HG03064 (cell line): ENCODE measurements at regions not wholly inside any gene's neighbourhood (a gene's known extent, or its start where the extent isn't known, plus 50 kb on each side); places are given as distances from the start of the nearest gene placed in this dataset.
"Not testable (repeated sequence)": the region's sequence is repeated elsewhere in the genome, so short reads cannot be mapped to it uniquely, and the experiment has no call there.

ENCODE experiments used
- ATAC-seq: cut with Tn5 transposase; IDR thresholded peaks from one replicate; pipeline ENCODE4 v1.9.1; 2021; ENCODE audit warnings: low read depth; ENCODE audit not compliant: unreplicated experiment

DNA sequence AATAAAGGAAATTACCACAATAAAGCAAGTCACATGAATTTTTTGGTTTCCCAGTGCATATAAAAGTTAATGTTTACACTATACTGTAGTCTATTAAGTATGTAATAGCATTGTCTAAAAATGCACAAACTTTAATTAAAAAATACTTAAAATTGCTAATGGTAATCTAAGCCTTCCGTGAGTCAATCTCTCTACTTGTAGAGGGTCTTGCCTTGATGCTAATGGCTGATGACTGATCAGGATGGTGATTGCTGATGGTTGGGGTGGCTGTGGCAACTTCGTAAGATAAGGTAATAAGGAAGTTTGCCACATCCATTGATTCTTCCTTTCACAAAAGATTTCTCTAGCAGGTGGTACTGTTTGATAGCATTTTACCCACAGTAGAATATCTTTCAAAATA lies 466.6 kb upstream of the PROX1 start:
- no peak for ATAC-seq

DNA sequence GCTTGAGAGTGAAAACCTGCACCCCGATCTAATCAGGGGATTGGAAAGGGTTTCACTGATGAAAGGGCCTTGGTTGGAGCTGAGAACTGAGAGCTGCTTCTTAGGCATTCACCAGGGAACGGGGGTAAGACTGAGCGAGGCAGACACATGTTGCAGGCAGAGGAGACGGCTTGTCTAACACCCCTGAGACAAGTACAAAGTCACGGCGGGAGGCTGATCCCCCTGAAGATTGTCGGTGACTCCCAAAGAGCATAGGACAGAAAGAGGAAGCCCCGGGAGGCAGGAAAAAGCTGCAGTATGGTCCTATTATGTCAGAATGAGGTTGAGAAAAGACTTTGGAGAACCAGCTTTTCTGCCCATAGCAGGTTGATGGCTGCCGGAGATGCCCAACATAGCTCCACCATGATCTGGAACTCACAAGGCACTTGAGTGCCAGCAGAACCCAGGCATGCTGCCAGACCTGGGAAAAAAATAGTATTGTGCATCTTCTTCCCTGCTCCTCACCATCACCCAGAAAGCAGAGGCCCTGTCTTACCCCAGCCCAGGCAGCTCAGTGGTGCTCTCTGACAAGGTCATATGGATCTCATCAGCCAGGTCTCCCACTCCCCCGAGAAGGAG lies 463.9 kb upstream of the PROX1 start:
- ATAC-seq, result no peak

DNA sequence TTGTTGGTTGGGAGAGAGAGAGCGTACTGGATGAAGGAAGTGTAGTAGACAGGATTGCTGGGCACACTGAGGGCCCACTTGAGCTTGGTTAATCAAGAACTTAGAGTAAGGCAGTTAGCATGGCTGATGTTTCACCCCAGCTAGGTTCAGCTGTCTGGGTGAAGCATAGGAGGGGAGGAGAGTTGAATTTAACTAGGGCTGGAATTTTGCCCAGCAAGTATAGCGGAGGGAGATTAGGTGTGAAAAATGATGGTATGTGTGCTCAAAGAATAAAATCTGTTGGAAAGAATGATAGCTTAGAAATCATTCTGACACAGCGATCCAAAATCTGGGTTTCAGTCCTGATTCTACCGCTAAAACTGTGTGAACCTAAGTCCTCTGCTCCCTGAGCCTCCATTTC lies 461.5 kb upstream of the PROX1 start:
- no peak for ATAC-seq

DNA sequence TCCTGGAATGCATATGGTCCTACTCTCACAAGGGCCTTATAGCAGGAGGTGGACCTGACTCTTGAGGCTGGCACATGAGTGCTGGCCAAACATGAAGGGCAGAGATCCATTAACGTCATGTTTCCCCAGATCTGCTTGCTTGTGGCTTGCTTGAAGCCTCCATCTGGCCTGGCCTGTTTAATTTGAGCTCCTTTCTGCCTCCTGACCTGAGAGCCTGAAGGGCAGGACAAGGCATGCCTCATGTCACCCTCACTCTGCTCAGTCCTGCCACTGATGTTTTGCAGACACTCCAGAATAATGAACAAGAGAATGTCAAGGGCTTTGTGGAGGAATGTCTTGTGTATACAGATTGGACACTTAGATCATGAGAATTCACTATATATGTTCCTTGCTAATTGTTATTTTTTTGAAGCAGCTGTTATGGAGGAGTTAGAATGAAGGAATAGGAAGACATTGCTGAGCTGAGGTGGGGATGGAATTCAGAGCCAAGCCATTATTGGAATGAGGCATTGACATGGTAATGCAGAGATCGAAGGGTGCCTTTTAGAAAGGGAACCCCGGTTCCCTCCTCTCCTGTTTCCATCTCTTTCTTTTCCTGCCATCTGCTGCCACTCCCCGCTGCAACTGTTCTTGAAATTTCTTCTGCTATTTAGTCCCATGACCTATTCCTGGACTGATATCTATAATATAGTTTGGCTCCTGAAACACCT lies 457.0 kb upstream of the PROX1 start:
- ATAC-seq, result no peak

DNA sequence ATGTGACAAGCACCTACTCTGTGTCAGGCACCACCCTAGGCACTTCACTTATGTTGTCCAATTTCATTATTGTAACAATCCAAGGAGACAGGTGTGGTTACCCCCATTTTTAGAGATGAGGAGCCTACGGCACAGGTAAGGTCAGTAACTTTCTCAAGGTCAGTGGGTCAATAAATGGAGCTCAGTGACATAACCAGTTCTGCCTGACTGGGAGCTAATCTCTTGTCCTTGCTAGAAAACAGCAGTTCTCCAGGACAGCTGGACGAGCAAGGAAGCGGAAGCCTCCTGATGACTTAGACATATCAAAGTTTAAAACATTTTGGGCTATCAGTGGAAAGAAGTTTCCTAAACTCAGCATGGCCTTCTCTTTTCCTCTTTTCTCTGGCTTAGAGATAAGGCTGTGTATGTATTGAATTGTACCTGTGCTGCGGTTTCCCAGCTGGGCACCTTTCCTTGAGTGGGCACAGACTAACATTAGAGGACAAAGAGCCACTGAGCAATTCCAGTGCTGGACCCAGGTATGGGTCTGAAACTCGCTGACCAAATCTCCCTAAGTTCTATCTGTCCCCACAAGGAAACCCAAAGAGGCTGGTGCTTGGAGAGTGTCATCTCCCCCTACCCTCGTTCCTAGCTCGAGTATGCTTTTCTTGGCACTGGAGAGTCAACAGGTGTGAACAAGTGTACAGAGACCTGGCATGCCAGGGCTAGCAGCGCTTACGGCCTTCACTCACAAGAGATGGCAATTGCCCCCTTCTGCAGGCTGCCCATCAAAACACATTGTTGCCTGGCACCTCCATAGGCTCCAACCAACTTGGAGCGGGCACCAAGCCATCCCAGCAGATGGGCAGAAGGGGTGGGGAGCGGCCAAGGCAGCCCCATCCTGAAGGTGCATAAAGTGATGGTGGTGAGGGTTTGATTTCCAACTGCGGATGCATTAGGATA lies 456.1 kb upstream of the PROX1 start:
- ATAC-seq, result no peak

DNA sequence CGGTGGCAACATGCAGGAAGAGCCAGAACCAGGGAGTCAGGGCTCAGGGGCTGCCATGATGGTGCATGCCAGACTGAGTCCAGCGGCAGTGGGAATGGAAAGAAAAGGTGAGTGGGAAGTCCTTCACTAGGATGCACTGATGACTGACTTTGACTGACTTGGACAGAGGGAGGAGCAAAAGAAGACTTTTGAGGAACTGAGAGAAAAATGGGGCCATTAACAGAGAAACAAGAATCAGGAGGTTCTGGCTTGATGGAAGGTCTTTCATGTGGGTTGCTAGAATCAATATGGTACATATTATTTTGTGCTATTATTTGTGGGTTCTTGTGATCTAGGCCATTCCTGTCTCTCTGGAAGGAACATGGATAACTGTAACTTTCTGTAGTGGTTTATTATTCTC lies 454.6 kb upstream of the PROX1 start:
- ATAC-seq, result no peak

DNA sequence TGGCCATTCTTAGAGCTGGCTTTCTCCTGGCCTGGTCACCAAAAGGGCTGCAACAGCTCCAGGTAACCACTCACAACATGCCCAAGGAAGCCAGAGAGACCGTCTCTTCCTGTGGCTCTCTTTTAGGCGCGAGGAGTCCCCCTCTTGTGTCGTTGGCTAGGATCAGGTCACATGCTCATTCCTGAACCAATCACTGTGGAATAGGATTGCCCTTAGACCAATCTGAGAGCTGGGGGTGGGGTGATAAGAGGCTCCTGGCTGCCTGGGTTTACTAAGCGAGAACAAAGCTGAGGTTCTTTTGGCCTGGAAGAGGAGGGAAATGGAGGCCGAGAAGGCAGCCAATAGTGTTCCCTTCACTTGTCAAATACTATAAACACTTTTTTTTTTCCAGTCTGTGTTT lies 452.1 kb upstream of the PROX1 start:
- no peak for ATAC-seq

DNA sequence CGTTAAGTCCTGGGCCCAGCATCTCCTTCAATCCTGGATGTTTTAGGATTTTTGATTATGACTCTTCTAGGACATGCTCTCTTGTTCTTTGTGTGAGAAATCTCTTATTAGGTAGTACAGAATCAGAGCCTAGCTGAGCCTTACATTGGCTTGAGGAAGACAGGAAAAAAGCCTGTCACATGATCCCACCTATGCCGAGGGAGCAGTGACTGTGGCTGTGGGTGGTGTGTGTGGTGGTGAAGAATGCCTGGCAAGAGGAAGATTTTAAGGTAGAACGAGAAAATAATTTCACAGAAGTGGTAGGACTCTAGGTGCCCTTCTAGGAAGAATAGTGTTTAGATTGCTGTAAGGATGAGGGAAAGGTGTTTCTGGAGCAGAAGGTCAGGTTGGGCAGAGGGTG lies 449.5 kb upstream of the PROX1 start:
- no peak for ATAC-seq

DNA sequence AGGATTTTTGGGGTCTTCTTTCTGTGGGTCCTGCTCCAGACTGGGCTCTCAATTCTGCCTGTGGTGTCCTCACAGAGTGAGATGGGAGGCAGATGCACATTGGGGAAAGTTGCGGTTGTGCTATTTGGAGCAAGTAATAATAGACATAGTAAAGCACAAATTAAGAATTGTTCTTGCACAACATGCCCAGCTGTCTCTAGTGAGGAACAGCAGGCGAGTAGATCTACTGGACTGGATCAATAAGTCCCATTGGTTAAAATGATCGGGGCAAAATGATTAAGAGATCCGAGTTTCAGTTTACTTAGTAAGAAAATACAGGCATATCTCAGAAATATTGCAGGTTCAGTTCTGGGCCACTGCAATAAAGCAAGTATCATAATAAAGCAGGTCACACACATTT lies 448.3 kb upstream of the PROX1 start:
- ATAC-seq, result no peak

DNA sequence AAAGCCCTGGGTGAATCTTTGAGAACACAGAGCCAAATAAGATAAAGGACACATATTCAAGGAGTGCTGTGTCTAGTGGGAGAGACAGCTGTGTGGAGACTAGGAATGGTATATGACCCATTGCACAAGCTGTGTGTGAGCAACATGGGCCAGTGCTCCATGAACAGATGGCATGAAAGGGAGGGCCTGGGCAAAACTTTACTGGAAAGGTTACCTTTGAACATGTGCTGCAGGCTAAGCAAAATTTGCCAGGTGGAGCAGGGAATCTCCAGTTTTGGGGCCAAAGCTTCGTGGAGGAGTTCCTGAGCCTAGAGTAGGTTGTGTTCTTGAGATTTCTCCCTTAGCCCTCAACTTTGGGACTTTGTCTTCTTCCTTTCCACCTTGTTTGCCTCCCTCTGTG lies 446.1 kb upstream of the PROX1 start:
- no peak for ATAC-seq

DNA sequence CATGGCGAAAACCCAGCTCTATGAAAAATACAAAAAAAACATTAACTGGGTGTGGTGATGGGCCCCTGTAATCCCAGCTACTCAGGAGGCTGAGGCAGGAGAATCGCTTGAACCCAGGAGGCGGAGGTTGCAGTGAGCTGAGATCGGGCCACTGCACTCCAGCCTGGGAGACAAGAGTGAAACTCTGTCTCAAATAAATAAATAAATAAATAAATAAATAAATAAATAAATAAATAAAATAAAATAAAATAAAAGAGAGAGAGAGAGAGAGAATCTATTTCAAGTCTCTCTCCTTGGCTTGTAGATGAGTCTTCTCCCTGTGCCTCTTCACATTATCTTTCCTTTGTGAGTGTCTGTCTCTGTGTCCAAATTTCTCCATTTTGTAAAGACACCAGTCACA lies 442.6 kb upstream of the PROX1 start:
- ATAC-seq, result not testable (repeated sequence)

DNA sequence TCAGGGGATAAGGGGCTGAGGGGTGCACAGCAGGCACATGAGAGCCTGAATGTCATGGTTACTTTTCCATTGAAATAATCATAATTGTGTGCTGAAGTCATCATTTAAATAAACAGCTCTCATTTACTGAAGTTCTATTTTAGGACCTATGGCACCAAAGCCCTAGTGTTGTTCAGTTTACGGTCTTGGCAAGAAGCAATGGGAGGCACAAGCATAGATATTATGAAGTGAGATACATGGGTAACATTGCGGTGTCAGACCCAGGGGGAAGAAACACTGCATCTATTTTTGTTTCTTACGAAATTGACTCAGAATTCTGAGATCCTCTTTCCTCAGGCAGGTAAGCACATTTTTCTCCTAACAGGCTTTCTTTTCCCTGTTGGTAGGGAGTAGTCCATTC lies 437.8 kb upstream of the PROX1 start:
- no peak for ATAC-seq

DNA sequence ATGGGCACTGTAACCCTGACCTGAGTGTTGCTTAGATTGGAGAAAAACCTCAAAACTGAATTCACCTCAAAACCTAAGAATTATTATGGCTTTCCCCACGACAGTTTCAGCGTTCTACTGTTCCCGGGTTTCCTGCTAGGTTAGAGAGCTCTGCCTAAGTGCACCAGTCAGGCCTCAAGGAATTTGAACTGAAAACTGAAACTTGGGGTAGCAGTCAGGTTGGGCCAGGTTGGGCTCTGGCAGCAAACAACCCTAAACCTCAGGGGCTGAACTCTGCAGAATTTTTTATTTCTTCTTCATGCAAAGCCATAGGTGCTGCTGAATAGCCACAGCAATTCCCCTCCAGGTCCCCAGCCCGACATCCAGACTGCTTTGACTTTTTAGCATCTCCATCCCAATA lies 437.0 kb upstream of the PROX1 start:
- ATAC-seq, result no peak

DNA sequence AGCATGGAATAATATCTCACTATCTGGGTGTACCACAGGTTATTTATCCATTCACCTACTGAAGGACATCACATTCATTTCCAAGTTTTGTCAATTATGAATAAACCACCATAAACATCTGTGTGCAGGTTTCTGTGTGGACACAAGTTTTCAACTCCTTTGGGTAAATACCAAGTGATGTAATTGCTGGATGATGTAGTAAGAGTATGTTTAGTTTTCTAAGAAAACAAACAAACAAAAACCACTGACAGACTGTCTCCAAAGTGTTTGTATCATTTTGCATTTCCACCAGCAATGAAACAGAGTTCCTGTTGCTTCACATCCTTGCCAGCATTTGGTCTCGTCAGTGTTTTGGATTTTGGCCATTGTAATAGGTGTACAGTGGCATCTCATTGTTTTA lies 435.7 kb upstream of the PROX1 start:
- no peak for ATAC-seq

DNA sequence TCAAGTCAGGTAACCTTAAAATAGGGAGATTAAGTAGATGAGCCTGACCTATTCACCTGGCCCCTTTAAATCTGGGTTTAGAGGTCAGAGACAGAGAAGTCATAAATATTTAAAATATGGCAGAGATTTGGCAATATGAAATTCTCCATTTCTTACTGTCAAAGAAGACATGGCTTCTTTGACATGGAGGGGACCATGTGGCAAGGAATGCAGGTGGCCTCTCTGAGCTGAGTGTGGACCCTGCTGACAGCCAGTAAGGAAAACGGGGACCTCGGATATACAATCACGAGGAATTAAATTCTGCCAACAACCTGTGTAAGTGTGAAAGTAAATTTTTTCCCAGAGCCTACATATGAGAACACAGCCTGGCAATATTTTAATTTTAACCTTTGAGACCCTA lies 427.5 kb upstream of the PROX1 start:
- ATAC-seq, result no peak

DNA sequence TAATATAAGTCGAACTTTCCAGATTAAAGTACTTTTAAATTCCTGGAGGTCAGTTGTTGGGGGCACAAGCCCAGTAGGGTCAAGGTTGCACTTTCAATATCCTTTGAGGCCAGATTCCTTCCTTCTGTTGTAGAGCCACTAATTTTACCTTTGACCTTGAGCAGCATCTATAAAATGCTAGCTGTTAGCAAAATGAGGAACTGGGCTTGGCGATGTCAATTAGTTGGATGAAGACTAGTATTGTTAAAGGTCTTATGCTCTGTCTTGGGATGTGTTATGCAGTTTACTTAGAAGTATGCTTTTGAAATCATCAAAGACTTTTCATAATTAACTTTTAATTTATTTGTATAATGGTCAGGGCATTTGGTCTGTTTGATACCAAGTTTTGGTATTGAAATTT lies 425.9 kb upstream of the PROX1 start:
- ATAC-seq, result no peak

DNA sequence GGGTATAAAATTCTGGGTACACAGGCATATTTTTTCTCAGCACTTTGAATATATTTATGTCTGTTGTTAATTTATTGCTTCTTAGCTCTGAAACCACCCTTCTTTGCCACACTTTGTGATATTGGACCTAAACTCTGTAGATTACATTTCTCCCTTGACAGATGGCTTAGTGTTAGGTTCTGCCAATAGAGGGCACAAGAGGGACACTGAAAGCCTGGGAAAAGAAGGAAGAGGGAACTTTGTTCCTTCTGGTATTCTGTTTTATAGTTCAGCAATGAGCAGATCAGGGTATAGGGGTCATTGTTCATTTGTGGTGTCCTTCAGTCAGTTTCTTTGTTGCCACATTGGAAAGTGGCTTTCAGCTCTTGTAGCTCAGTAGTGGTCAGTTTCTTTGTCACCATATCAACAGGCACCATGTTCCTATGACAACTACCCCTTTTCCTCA lies 423.5 kb upstream of the PROX1 start:
- no peak for ATAC-seq

DNA sequence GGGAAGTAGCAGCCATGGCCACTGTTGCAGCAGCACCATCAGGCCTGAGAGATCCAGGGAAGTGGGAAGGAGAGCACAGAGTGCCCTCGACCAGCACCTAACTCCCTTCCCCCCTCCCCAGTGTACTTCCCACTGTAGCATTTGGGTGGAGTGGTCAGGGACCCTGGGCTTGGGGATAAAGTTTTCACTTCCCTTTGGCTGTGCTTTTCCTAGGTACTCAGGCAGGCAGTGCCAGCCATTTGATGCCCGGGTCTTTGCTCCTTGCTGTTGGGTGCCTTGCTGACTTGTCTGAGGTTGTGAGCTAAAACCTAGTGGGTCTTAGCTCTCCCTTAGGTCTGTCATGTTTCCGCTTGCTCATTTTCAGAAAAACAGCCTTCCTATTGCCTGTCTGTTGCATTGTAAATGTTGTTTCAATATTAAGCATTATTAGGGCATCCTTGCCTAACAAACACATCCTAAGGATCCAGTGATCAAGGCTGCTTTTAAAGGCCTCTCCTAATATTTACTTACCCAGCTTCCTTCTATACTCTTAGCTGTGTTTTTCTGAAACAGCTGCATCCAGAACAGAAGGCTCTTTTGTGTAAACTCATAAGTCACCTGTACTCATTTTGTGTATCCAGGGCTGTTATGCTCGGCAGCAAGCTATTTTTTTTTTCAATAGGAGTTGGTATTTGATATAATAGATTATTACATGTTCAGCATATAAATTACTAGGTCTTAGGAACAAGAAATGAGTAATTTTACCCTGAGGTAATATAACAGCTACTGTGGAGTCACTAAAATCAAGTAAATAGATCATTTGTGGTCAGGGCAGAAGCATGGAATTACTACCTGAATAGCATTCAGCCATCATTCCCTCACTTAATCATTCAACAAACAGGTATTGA lies 418.6 kb upstream of the PROX1 start:
- ATAC-seq, result no peak

DNA sequence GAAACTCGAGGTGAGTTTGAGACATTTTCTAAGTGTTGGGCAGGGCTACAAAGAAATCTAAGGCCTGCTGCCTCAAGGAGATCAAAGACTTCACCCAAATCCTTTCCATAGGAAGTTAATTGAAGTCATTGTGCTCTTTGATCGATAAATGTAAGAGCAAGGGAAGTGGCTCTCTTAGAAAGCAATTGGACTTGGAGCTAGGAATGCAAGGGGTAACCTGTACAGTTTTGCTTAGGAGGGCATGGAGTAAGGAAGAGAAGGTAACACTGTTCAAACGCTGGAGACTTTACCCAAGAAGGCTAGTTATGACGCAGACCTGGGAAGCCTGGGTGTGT lies 418.0 kb upstream of the PROX1 start:
- no peak for ATAC-seq

DNA sequence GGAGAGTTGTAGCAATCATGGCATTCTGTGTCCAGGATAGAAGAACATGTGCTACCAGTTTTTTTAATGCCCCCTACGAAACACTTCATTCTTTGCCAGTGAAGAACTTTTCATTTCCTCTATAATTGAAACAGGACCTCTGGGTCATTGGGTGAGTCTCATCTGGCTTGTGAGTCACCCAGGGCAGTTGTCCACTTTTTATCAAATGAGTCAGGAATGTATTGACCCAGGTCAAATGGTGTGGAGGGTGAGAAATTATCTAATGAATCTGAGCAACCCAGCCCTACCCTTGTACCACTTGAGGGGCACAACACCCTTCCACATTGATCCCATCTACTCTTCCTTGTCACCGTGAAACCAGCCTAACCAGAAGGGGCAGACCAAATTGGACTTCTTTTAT lies 417.3 kb upstream of the PROX1 start:
- ATAC-seq, result no peak

DNA sequence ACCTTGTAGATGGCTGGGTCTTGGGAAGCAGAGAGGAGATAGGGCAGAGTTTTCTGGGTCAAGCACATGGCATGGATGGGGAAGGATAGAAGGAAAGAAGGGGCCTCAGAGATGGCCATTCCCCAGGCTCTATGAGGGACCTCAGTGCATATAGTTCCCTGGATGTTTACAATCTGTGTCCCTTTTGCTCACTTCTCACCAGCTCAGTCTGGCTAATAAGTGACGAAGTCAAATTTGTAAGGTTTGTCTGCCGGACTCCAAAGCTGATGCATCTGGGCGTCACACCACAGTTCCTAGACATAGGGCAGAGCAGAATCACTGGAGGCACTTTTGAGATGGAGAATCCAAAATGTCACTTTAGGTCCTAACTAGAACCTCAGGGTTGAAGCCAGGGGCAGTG lies 416.4 kb upstream of the PROX1 start:
- no peak for ATAC-seq
